ENCODE measurements at regions not wholly inside any gene's neighbourhood (a gene's known extent, or its start where the extent isn't known, plus 50 kb on each side); places are given as distances from the start of the nearest gene placed in this dataset.
A peak's percentile ranks its signal among the peaks of the same experiment; 100 is the strongest.
"Not testable (repeated sequence)": the region's sequence is repeated elsewhere in the genome, so short reads cannot be mapped to it uniquely, and the experiment has no call there.

- FAIRE-seq = no peak
Observed at GRCh38 chr2:182477774-182478173, 50.9 kb upstream of the PDE1A start.

- FAIRE-seq = no peak
Observed at GRCh38 chr2:182481676-182482075, 54.8 kb upstream of the PDE1A start.

GRCh38 chr2:182482511-182482910 is 55.7 kb upstream of the PDE1A start:
- no peak for FAIRE-seq

- no peak for FAIRE-seq
Observed at GRCh38 chr2:182496596-182496995, 69.8 kb upstream of the PDE1A start.

- FAIRE-seq = no peak
Observed at GRCh38 chr2:182499706-182500470, 73.1 kb upstream of the PDE1A start.

GRCh38 chr2:182503886-182504285 is 77.0 kb upstream of the PDE1A start:
- no peak for FAIRE-seq

GRCh38 chr2:182504903-182505302 is 78.1 kb upstream of the PDE1A start:
- FAIRE-seq = no peak

GRCh38 chr2:182506606-182507005 is 79.8 kb upstream of the PDE1A start:
- no peak for FAIRE-seq

- FAIRE-seq = not testable (repeated sequence)
Observed at GRCh38 chr2:182508583-182508982, 81.7 kb upstream of the PDE1A start.

GRCh38 chr2:182509216-182509615 is 82.4 kb upstream of the PDE1A start:
- peak; percentile 51 for FAIRE-seq

- FAIRE-seq = no peak
Observed at GRCh38 chr2:182521453-182522404, 94.9 kb upstream of the PDE1A start.

GRCh38 chr2:182522405-182522896 is 95.6 kb upstream of the PDE1A start:
- no peak for FAIRE-seq

GRCh38 chr2:182522972-182523473 is 96.2 kb upstream of the PDE1A start:
- FAIRE-seq = no peak

- no peak for FAIRE-seq
Observed at GRCh38 chr2:182530636-182531035, 103.8 kb upstream of the PDE1A start.

- FAIRE-seq = no peak
Observed at GRCh38 chr2:182540252-182540651, 113.4 kb upstream of the PDE1A start.

- FAIRE-seq = no peak
Observed at GRCh38 chr2:182541268-182541667, 114.4 kb upstream of the PDE1A start.

GRCh38 chr2:182542501-182543258 is 115.8 kb upstream of the PDE1A start:
- FAIRE-seq = no peak

- no peak for FAIRE-seq
Observed at GRCh38 chr2:182543741-182544525, 117.1 kb upstream of the PDE1A start.

- FAIRE-seq = no peak
Observed at GRCh38 chr2:182545420-182546167, 118.8 kb upstream of the PDE1A start.

- FAIRE-seq = no peak
Observed at GRCh38 chr2:182548031-182548950, 121.5 kb upstream of the PDE1A start.
